Hepatocyte (in vitro differentiated cells): ENCODE measurements at regions not wholly inside any gene's neighbourhood (a gene's known extent, or its start where the extent isn't known, plus 50 kb on each side); places are given as distances from the start of the nearest gene placed in this dataset.

Experiments used
- DNase-seq: peaks from one replicate; pipeline ENCODE4 v3.0.0-alpha.2; 2016; ENCODE audit warnings: low spot score
- H2AFZ ChIP-seq: fragments of 200-600 bp; sonication (generic); 2 replicates; pipeline ENCODE4 v1.6.0; 2016; ENCODE audit warnings: antibody characterized with exemption, mild to moderate bottlenecking
- H3K27ac ChIP-seq: fragments of 200-600 bp; sonication (generic); 2 replicates; pipeline ENCODE4 v1.5.1; 2016; ENCODE audit warnings: mild to moderate bottlenecking
- H3K27me3 ChIP-seq: fragments of 200-600 bp; sonication (generic); 2 replicates; pipeline ENCODE4 v1.6.1; 2016
- H3K36me3 ChIP-seq: fragments of 200-600 bp; sonication (generic); replicated peaks from 2 replicates; pipeline ENCODE4 v1.5.1; 2016; ENCODE audit warnings: low read depth; ENCODE audit not compliant: insufficient read depth
- H3K4me1 ChIP-seq: fragments of 200-600 bp; sonication (generic); 2 replicates; pipeline ENCODE4 v1.5.1; 2016; ENCODE audit warnings: mild to moderate bottlenecking, moderate library complexity; ENCODE audit not compliant: insufficient read depth
- H3K4me2 ChIP-seq: fragments of 200-600 bp; sonication (generic); 2 replicates; pipeline ENCODE4 v1.6.0; 2016
- H3K4me3 ChIP-seq: fragments of 200-600 bp; sonication (generic); 2 replicates; pipeline ENCODE4 v1.5.1; 2016; ENCODE audit warnings: mild to moderate bottlenecking
- H3K79me2 ChIP-seq: fragments of 200-600 bp; sonication (generic); 2 replicates; pipeline ENCODE4 v1.6.0; 2017; ENCODE audit warnings: mild to moderate bottlenecking
- H3K9me2 ChIP-seq: fragments of 200-600 bp; sonication (generic); replicated peaks from 2 replicates; pipeline ENCODE4 v1.6.0; 2017; ENCODE audit warnings: mild to moderate bottlenecking; ENCODE audit not compliant: insufficient read depth
- H3K9me3 ChIP-seq: fragments of 200-600 bp; sonication (generic); 2 replicates; pipeline ENCODE4 v1.5.1; 2016; ENCODE audit warnings: low read depth, mild to moderate bottlenecking
- H4K20me1 ChIP-seq: fragments of 200-600 bp; sonication (generic); 2 replicates; pipeline ENCODE4 v1.6.0; 2016; ENCODE audit warnings: mild to moderate bottlenecking; ENCODE audit not compliant: insufficient read depth, poor library complexity, severe bottlenecking
- EZH2 ChIP-seq: fragments of 200-600 bp; sonication (generic); IDR thresholded peaks from 2 replicates; pipeline ENCODE4 v1.6.1; 2016; ENCODE audit warnings: antibody characterized with exemption, mild to moderate bottlenecking, borderline replicate concordance
- EZH2phosphoT487 ChIP-seq: fragments of 200-600 bp; sonication (generic); IDR thresholded peaks from one replicate; pipeline ENCODE4 v1.6.1; 2018; ENCODE audit warnings: antibody characterized with exemption, mild to moderate bottlenecking, low read depth, moderate library complexity; ENCODE audit not compliant: unreplicated experiment, severe bottlenecking
- WGBS: methylation state at CpG from one replicate; pipeline ENCODE4 v1.1.6; 2016; ENCODE audit warnings: low lambda C conversion rate; ENCODE audit errors: missing lambda C conversion rate; 5-methylcytosine and 5-hydroxymethylcytosine counted together
- TF ChIP-seq, protein P1 (sequence below): fragments of 200-600 bp; sonication (generic); IDR thresholded peaks from 2 replicates; pipeline ENCODE4 v1.5.1; 2016; ENCODE audit warnings: antibody characterized with exemption, mild to moderate bottlenecking; ENCODE audit not compliant: poor library complexity

DNA sequence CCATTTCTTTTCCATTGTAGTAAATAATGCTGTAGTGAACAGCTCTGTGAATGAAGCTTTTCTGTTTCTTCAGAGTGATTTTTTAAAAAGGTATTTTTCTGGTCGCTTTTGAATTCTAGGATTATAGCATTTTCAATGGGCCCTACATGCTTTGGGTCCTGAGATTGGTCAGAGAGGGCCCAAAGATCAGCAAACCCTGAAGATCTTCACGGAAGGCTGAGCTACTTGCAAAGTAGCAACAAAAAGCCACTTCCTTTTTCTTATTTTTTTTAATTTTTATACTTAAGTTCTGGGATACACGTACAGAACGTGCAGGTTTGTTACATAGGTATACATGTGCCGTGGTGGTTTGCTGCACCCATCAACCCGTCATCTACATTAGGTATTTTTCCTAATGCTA, 200.5 kb downstream of the FAT3 start:
- Histone ChIP-seq H3K4me2 (no peak overlapping the region), H3K36me3 (no peaks in the 10 kb centered on the region), H3K9me3 (no peaks in the 10 kb centered on the region), H3K4me3 (no peak overlapping the region), H3K4me1 (no peaks in the 10 kb centered on the region), H3K79me2 (no peaks in the 10 kb centered on the region), H3K27me3 (no peaks in the 10 kb centered on the region), H3K27ac (no peak overlapping the region), H4K20me1 (no peaks in the 10 kb centered on the region), H3K9me2 (no peaks in the 10 kb centered on the region), H2AFZ (no peak overlapping the region)
- no peak for DNase-seq
- WGBS, result 86% methylated on average over 6 of the region's 6 CpGs
- TF ChIP-seq EZH2 (no peak), EZH2phosphoT487 (no peak)
- TF ChIP-seq, protein P1, sequence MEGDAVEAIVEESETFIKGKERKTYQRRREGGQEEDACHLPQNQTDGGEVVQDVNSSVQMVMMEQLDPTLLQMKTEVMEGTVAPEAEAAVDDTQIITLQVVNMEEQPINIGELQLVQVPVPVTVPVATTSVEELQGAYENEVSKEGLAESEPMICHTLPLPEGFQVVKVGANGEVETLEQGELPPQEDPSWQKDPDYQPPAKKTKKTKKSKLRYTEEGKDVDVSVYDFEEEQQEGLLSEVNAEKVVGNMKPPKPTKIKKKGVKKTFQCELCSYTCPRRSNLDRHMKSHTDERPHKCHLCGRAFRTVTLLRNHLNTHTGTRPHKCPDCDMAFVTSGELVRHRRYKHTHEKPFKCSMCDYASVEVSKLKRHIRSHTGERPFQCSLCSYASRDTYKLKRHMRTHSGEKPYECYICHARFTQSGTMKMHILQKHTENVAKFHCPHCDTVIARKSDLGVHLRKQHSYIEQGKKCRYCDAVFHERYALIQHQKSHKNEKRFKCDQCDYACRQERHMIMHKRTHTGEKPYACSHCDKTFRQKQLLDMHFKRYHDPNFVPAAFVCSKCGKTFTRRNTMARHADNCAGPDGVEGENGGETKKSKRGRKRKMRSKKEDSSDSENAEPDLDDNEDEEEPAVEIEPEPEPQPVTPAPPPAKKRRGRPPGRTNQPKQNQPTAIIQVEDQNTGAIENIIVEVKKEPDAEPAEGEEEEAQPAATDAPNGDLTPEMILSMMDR, result no peak

DNA sequence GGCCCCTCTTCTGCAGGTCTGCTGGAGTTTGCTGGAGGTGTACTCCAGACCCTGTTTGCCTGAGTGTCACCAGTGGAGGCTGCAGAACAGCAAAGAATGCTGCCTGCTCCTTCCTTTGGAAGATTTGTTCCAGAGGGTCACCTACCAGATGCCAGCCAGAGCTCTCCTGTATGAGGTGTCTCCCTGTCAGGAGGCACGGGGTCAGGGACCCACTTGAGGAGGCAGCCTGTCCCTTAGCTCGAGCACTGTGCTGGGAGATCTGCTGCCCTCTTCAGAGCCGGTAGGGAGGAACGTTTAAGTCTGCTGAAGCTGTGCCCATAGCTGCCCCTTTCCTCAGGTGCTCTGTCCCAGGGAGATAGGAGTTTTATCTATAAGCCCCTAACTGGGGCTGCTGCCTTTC, 207.9 kb downstream of the FAT3 start:
- Histone ChIP-seq H4K20me1 (no peaks in the 10 kb centered on the region), H3K9me2 (no peaks in the 10 kb centered on the region), H3K36me3 (no peaks in the 10 kb centered on the region), H3K4me3 (no peak overlapping the region), H3K27ac (no peak overlapping the region), H3K4me2 (no peak overlapping the region), H3K79me2 (no peaks in the 10 kb centered on the region), H3K4me1 (no peaks in the 10 kb centered on the region), H3K27me3 (no peaks in the 10 kb centered on the region), H3K9me3 (no peaks in the 10 kb centered on the region), H2AFZ (no peak overlapping the region)
- TF ChIP-seq, protein P1, result no peak
- no peak for TF ChIP-seq EZH2
- TF ChIP-seq EZH2phosphoT487, result no peak
- DNase-seq, result no peak
- WGBS, result 73% methylated on average over 4 of the region's 4 CpGs

DNA sequence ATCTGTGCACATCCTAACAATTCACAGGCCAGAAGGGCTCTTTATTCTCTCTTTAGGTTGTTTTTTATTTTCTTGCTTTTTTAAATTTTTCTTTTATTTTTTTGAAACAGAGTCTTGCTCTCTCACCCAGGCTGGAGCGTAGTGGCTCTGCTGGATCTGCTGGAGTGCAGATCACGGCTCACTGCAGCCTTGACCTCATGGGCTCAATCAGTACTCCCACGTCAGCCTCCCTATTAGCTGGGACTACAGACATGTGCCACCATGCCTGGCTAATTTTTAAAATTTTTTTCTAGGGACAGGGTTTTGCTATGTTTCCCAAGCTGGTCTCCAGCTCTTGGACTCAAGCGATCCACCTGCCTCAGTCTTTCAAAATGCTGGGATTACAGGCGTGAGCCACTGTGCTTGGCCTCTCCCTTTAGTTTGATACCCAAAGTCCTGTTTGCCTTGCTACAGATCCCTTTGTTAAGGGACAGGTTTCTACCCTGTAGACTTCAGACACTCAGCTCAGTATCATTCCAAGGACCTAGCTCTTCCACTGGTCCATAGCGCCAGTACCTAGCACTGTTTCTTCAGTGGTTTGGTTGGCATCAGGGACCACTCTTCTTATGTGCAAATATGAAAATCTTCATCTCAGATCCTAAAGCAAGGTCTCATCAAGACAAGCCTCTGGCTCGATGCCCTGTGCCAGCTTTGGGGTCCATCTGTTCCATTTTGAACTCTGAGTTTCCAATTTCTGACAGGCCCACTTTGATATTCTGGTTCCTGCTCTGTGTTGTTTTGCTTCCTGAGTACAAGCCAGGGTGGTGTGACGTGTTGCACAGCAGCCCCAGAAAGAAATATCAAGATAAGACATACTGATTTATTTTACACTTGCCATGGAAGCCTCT, 211.7 kb downstream of the FAT3 start:
- Histone ChIP-seq H3K9me3 (no peaks in the 10 kb centered on the region), H3K79me2 (no peaks in the 10 kb centered on the region), H3K4me1 (no peaks in the 10 kb centered on the region), H4K20me1 (no peaks in the 10 kb centered on the region), H3K9me2 (no peaks in the 10 kb centered on the region), H3K4me3 (no peak overlapping the region), H2AFZ (no peak overlapping the region), H3K27ac (no peak overlapping the region), H3K27me3 (no peaks in the 10 kb centered on the region), H3K36me3 (no peaks in the 10 kb centered on the region), H3K4me2 (no peak overlapping the region)
- 88% methylated on average over 8 of the region's 8 CpGs for WGBS
- TF ChIP-seq, protein P1, result no peak
- no peak for TF ChIP-seq EZH2phosphoT487
- TF ChIP-seq EZH2, result no peak
- DNase-seq, result no peak
